ENCODE measurements at regions not wholly inside any gene's neighbourhood (a gene's known extent, or its start where the extent isn't known, plus 50 kb on each side); places are given as distances from the start of the nearest gene placed in this dataset.

DNA sequence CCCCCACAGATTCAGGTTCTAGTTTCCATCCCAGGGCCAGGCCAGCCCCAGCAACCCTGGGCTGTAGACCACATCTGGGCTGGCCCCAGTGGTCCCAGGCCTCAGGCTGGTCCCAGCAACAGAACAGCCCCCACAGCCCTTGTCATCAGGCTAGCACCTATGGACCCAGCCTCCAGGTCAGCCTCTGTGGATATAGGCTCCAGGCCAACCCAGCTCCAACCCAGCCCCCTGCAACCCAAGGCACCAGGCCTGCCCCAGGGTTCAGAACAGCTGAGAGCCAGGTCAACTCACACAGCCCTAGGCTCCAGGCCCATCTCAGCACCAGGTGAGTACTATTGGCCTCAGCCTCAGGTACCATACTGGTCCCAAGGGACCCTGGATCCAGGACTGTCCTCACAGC is 155.3 kb downstream of the PWWP3B start:
- TF ChIP-seq POLR2AphosphoS5 (IDR thresholded peaks at IDR 0.05; ENCODE audit: low read depth, low read length) (no peak), POLR2A (IDR thresholded peaks at IDR 0.05; ENCODE audit: low read depth, low read length) (no peak), SPI1 (IDR thresholded peaks at IDR 0.05; ENCODE audit: low read depth, low read length) (no peak), POU2F2 (IDR thresholded peaks at IDR 0.05; ENCODE audit: low read depth, low read length) (no peak)
